ENCODE measurements at regions not wholly inside any gene's neighbourhood (a gene's known extent, or its start where the extent isn't known, plus 50 kb on each side); places are given as distances from the start of the nearest gene placed in this dataset.

GRCh38 chr22:22064580-22064979 is 82.0 kb upstream of the TOP3B start:
- Histone ChIP-seq H3K27me3 (ENCODE audit: insufficient read depth, poor library complexity, severe bottlenecking) (no peaks in the 10 kb centered on the region), H3K4me3 (replicated peaks; ENCODE audit: insufficient read depth, low read length) (no peak overlapping the region), H3K27ac (replicated peaks) (peak overlapping the region; percentile 96)
- DNase-seq (ENCODE audit: low read depth in 1 of 2, low spot score in 1 of 2): no peak
- TF ChIP-seq POLR2AphosphoS5 (IDR thresholded peaks at IDR 0.05; ENCODE audit: low read depth): no peak
- TF ChIP-seq SPI1 (IDR thresholded peaks at IDR 0.05; ENCODE audit: borderline replicate concordance, low read depth): no peak
- TF ChIP-seq GABPA (IDR thresholded peaks at IDR 0.05; ENCODE audit: low read depth): no peak
- TF ChIP-seq CTCF (IDR thresholded peaks at IDR 0.05; ENCODE audit: insufficient read depth, low read length): no peak
- TF ChIP-seq REST (IDR thresholded peaks at IDR 0.05; ENCODE audit: insufficient replicate concordance, low read depth): no peak

GRCh38 chr22:22062306-22062793 is 79.8 kb upstream of the TOP3B start:
- TF ChIP-seq REST (IDR thresholded peaks at IDR 0.05; ENCODE audit: insufficient replicate concordance, low read depth) (no peak), POLR2AphosphoS5 (IDR thresholded peaks at IDR 0.05; ENCODE audit: low read depth) (no peak), SPI1 (IDR thresholded peaks at IDR 0.05; ENCODE audit: borderline replicate concordance, low read depth) (no peak), GABPA (IDR thresholded peaks at IDR 0.05; ENCODE audit: low read depth) (no peak), CTCF (IDR thresholded peaks at IDR 0.05; ENCODE audit: insufficient read depth, low read length) (no peak)
- DNase-seq (ENCODE audit: low read depth in 1 of 2, low spot score in 1 of 2): no peak
- Histone ChIP-seq H3K27me3 (ENCODE audit: insufficient read depth, poor library complexity, severe bottlenecking) (no peaks in the 10 kb centered on the region), H3K27ac (replicated peaks) (peak overlapping the region; percentile 96), H3K4me3 (replicated peaks; ENCODE audit: insufficient read depth, low read length) (no peak overlapping the region)

GRCh38 chr22:22061085-22062077 is 78.8 kb upstream of the TOP3B start:
- no peak overlapping the region for H3K4me3 ChIP-seq (replicated peaks; ENCODE audit: insufficient read depth, low read length)
- TF ChIP-seq CTCF (IDR thresholded peaks at IDR 0.05; ENCODE audit: insufficient read depth, low read length): no peak
- peak; percentile 52; the same call in 1 of the 2 replicates for TF ChIP-seq POLR2AphosphoS5 (IDR thresholded peaks at IDR 0.05; ENCODE audit: low read depth)
- TF ChIP-seq GABPA (IDR thresholded peaks at IDR 0.05; ENCODE audit: low read depth): no peak
- peak; percentile 19; the same call in 1 of the 2 replicates for TF ChIP-seq SPI1 (IDR thresholded peaks at IDR 0.05; ENCODE audit: borderline replicate concordance, low read depth)
- TF ChIP-seq REST (IDR thresholded peaks at IDR 0.05; ENCODE audit: insufficient replicate concordance, low read depth): no peak
- DNase-seq (ENCODE audit: low read depth in 1 of 2, low spot score in 1 of 2): peak; percentile 91 to 95
- peak overlapping the region; percentile 96 for H3K27ac ChIP-seq (replicated peaks)
- H3K27me3 ChIP-seq (ENCODE audit: insufficient read depth, poor library complexity, severe bottlenecking): no peaks in the 10 kb centered on the region
